Breast epithelium (tissue), 4 donors: ENCODE measurements at regions not wholly inside any gene's neighbourhood (a gene's known extent, or its start where the extent isn't known, plus 50 kb on each side); places are given as distances from the start of the nearest gene placed in this dataset.
"Not testable (repeated sequence)": the region's sequence is repeated elsewhere in the genome, so short reads cannot be mapped to it uniquely, and the experiment has no call there.

Experiments used
- DNase-seq, 2 donors: peaks; one replicate each; pipeline ENCODE4 v3.0.0-alpha.2; 2019; ENCODE audit warnings: low spot score in 2 of 2
- H3K27ac ChIP-seq, 2 donors: fragments of 200-600 bp; sonication (generic) in 1 of 2; one replicate each; pipeline ENCODE4 v1.5.1; 2016 to 2019; ENCODE audit warnings: mild to moderate bottlenecking in 1 of 2
- H3K27me3 ChIP-seq, 2 donors: fragments of 200-600 bp; sonication (generic) in 1 of 2; one replicate each; pipeline versions ENCODE4 v1.5.1 to v1.6.0; 2017 to 2019; ENCODE audit warnings: control low read depth in 1 of 2, mild to moderate bottlenecking in 1 of 2
- H3K36me3 ChIP-seq: fragments of 200-600 bp; one replicate; pipeline ENCODE4 v1.5.1; 2019
- H3K4me1 ChIP-seq, 2 donors: fragments of 200-600 bp; sonication (generic); one replicate each; pipeline ENCODE4 v1.5.1; 2016 to 2019; ENCODE audit warnings: control low read depth in 1 of 2
- H3K4me3 ChIP-seq, 3 donors: fragments of 200-600 bp; sonication (generic); 1 replicate in 2 of 3; 2 replicates in 1 of 3; pipeline ENCODE4 v1.5.1; 2016 to 2019; ENCODE audit warnings: mild to moderate bottlenecking in 3 of 3, moderate library complexity in 2 of 3
- H3K9me3 ChIP-seq, 2 donors: fragments of 200-600 bp; sonication (generic) in 1 of 2; one replicate each; pipeline ENCODE4 v1.5.1; 2016 to 2019; ENCODE audit warnings: control low read depth in 1 of 2
- POLR2A ChIP-seq: fragments of 450-650 bp; IDR thresholded peaks from one replicate; pipeline ENCODE4 v1.6.1; 2016; ENCODE audit warnings: antibody characterized with exemption, mild to moderate bottlenecking, moderate library complexity
- POLR2AphosphoS5 ChIP-seq, 3 donors: sonication (generic); formaldehyde crosslinking; IDR thresholded peaks; one replicate each; pipeline ENCODE4 v1.6.1; 2017; ENCODE audit warnings: antibody characterized with exemption in 3 of 3
- intact Hi-C: fragments of 100-400 bp; cut with DNase I; formaldehyde crosslinking; loops from one replicate; pipeline ENCODE4 v1.15.1; 2023; ENCODE audit warnings: low total_unique reads
- TF ChIP-seq, protein P1 (sequence below), 3 donors: fragments of 450-650 bp; IDR thresholded peaks; one replicate each; pipeline ENCODE4 v1.5.1; 2016 to 2017; ENCODE audit warnings: antibody characterized with exemption in 3 of 3, mild to moderate bottlenecking in 3 of 3, moderate library complexity in 3 of 3

DNA sequence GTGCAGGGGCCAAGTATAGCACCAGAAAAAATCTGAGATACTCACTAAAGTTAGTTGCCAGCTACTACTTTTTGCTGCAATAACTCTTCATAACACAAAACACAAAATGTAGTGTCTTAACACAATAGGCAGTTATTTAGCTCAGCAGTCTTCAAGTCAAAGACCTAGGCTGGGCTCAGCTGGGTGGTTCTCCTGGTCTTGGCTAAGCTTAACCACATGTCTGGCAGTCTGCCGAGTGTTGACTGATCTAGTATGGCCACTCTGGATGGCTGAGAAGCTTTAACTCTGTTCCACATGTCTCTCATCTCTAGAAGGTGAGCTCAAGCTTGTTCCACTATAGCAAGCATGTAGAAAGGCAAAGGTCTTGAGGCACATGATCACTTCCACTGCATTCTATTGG is 451.6 kb downstream of the SOX11 start:
- DNase-seq, result no peak
- Histone ChIP-seq H3K27me3 (no peaks in the 10 kb centered on the region), H3K9me3 (peaks cover 0 to 13% of the 10 kb centered on the region in 2 donors), H3K27ac (no peak overlapping the region), H3K36me3 (no peaks in the 10 kb centered on the region), H3K4me3 (no peak overlapping the region), H3K4me1 (no peaks in the 10 kb centered on the region)
- intact Hi-C loops, result no loop called here
- TF ChIP-seq POLR2AphosphoS5 (IDR thresholded peaks at IDR 0.05) (no peak), POLR2A (no peak)
- TF ChIP-seq, protein P1, sequence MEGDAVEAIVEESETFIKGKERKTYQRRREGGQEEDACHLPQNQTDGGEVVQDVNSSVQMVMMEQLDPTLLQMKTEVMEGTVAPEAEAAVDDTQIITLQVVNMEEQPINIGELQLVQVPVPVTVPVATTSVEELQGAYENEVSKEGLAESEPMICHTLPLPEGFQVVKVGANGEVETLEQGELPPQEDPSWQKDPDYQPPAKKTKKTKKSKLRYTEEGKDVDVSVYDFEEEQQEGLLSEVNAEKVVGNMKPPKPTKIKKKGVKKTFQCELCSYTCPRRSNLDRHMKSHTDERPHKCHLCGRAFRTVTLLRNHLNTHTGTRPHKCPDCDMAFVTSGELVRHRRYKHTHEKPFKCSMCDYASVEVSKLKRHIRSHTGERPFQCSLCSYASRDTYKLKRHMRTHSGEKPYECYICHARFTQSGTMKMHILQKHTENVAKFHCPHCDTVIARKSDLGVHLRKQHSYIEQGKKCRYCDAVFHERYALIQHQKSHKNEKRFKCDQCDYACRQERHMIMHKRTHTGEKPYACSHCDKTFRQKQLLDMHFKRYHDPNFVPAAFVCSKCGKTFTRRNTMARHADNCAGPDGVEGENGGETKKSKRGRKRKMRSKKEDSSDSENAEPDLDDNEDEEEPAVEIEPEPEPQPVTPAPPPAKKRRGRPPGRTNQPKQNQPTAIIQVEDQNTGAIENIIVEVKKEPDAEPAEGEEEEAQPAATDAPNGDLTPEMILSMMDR (IDR thresholded peaks at IDR 0.05), result no peak

DNA sequence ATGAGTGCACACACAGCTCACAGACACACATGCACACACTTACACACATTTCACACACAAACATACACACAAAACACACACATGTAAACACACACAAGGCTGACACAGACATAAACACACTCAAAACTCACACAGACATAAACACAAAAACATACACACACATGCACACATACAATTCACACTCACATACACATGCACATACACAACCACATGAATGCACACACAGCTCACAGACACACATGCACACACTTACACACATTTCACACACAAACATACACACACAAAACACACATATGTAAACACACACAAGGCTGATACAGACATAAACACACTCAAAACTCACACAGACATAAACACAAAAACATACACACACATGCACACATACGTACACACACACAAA is 455.0 kb downstream of the SOX11 start:
- peaks cover 0 to 13% of the 10 kb centered on the region in 2 donors for H3K9me3 ChIP-seq
- H3K36me3 ChIP-seq, DNase-seq, intact Hi-C loops, H3K4me3 ChIP-seq, H3K27me3 ChIP-seq, H3K27ac ChIP-seq, H3K4me1 ChIP-seq: not testable (repeated sequence)

DNA sequence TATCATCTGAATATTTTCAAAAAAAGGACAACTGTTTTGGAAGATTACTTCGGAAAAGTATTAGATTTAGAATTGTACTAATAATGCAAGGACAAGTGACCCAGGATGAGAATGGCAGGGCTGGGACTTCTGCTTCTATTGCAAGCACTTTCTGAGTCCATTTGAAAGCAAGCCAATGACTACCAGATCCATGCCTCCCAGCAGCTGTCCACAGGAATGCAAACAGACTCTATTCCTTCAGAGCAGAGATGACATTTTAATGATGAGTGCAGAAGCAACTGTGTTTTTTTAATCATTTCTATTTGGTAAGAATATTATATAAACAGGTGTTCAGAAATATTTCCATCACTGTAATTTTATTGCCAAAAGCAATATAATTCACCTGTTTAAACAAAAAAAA is 456.7 kb downstream of the SOX11 start:
- no peaks in the 10 kb centered on the region for H3K27me3 ChIP-seq
- H3K4me3 ChIP-seq, result no peak overlapping the region
- no peak for TF ChIP-seq POLR2AphosphoS5 (IDR thresholded peaks at IDR 0.05)
- intact Hi-C loops, result no loop called here
- peaks cover 0 to 5% of the 10 kb centered on the region in 2 donors for H3K9me3 ChIP-seq
- no peak overlapping the region for H3K27ac ChIP-seq
- no peaks in the 10 kb centered on the region for H3K4me1 ChIP-seq
- H3K36me3 ChIP-seq, result no peaks in the 10 kb centered on the region
- no peak for DNase-seq

DNA sequence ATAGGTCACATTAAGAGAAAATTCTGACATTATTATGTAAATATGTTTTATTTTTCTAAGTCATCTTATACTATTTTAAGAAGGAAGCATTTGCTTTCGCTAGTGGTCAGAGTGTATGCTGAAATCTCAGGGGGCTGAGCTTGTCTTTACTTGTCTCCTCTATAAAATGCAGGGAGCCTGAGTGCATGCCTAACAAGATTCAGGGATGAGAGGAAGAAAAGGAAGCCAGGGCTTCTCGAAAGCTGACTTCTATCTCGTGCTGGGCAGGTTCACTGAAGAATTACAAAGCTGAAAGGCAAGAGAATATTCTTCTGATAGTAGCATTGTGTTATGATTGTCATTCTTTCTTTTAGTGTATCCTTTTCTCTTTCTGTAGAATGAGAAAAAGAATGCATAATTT is 467.4 kb downstream of the SOX11 start:
- Histone ChIP-seq H3K27me3 (no peaks in the 10 kb centered on the region), H3K9me3 (peaks cover 0 to 5% of the 10 kb centered on the region in 2 donors), H3K4me1 (no peaks in the 10 kb centered on the region), H3K4me3 (no peak overlapping the region), H3K36me3 (no peaks in the 10 kb centered on the region), H3K27ac (no peak overlapping the region)
- no peak for DNase-seq
- intact Hi-C loops, result no loop called here
- TF ChIP-seq POLR2AphosphoS5 (IDR thresholded peaks at IDR 0.05) (no peak), POLR2A (no peak)

DNA sequence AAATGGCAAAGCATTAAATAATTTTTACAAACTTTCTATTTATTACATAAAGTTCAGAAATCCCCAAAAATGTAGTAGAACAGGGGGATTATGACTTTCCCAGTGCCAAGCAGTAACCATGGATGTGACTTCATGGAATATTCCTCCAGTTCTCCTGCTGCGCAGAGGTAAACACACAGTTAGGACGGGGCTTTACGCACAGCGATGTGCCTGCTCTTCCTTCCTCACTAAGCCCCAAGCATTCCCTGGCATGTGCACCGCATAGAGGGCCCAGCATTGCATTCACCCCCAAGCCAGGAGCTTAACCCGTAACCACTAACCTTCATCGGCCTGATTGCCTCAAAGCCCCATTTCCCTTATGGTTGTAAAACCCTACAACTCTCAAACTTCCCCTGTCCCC is 471.7 kb downstream of the SOX11 start:
- Histone ChIP-seq H3K36me3 (no peaks in the 10 kb centered on the region), H3K27me3 (no peaks in the 10 kb centered on the region), H3K27ac (no peak overlapping the region), H3K4me1 (no peaks in the 10 kb centered on the region), H3K9me3 (peaks cover 0 to 5% of the 10 kb centered on the region in 2 donors), H3K4me3 (no peak overlapping the region)
- intact Hi-C loops, result no loop called here
- no peak for DNase-seq
- TF ChIP-seq, protein P1 (IDR thresholded peaks at IDR 0.05), result no peak
- TF ChIP-seq POLR2AphosphoS5 (IDR thresholded peaks at IDR 0.05), result no peak
- TF ChIP-seq POLR2A, result no peak

DNA sequence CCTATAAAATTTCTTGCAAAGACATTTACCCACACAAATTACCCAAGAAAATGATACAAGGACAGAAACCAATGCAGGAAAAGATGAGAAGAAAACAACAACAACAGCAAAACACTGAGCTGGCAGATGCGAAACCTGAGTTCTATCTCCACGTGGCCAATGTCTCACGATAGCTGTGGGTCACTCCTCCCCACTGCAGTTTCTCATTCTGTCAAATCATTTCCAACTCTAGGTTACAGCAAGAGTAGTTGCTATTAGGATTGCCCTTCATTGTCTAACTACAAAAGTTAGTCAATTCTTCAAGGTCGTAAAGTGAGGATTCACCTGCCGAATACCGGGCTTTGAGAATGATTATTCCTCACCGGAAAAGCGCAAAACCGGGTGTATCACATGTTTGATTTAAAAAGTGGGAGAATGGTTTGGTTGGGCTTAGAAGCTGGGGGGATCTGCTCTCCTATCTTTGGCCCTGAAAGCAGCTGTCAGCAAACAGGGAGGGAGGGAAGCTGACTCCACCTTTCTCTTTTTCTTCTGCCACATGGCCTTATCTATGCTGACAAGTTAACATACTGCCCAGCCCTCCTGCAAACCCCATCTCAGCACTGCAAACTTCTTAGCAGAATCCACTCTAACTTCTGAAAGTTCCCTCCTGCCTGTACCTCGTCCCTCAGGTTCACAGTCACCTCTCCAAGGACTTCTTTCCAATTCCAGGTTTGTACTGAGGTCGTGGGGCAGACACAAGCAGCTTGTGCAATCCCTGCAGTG is 473.0 kb downstream of the SOX11 start:
- H3K4me1 ChIP-seq, result no peaks in the 10 kb centered on the region
- no peak overlapping the region for H3K4me3 ChIP-seq
- TF ChIP-seq, protein P1 (IDR thresholded peaks at IDR 0.05), result no peak
- TF ChIP-seq POLR2A (no peak), POLR2AphosphoS5 (IDR thresholded peaks at IDR 0.05) (no peak)
- peaks cover 0 to 5% of the 10 kb centered on the region in 2 donors for H3K9me3 ChIP-seq
- H3K27me3 ChIP-seq, result no peaks in the 10 kb centered on the region
- H3K27ac ChIP-seq, result no peak overlapping the region
- intact Hi-C loops, result no loop called here
- no peak for DNase-seq
- H3K36me3 ChIP-seq, result no peaks in the 10 kb centered on the region
